Neural cell (in vitro differentiated cells): ENCODE measurements at regions not wholly inside any gene's neighbourhood (a gene's known extent, or its start where the extent isn't known, plus 50 kb on each side); places are given as distances from the start of the nearest gene placed in this dataset.

ENCODE experiments used
- CTCF ChIP-seq: fragments of 450-650 bp; IDR thresholded peaks from 2 replicates; pipeline ENCODE4 v1.5.1; 2014; ENCODE audit warnings: antibody characterized with exemption, mild to moderate bottlenecking, moderate library complexity; ENCODE audit not compliant: poor library complexity, severe bottlenecking
- MXI1 ChIP-seq: fragments of 450-650 bp; conservative IDR thresholded peaks from 2 replicates; pipeline ENCODE4 v1.6.1; 2014; ENCODE audit warnings: antibody characterized with exemption, mild to moderate bottlenecking; ENCODE audit not compliant: poor library complexity, severe bottlenecking
- REST ChIP-seq: IDR thresholded peaks from 2 replicates; pipeline ENCODE4 v1.6.1; 2012; ENCODE audit warnings: borderline replicate concordance
- TAF1 ChIP-seq: IDR thresholded peaks from 2 replicates; pipeline ENCODE4 v1.6.1; 2012; ENCODE audit warnings: low read depth

- no peak for TF ChIP-seq CTCF
- TF ChIP-seq REST, result no peak
- TF ChIP-seq TAF1, result no peak
- no peak for TF ChIP-seq MXI1
Observed at GRCh38 chr1:168372861-168373371, 92.2 kb downstream of the TBX19 start.
